ENCODE measurements at regions not wholly inside any gene's neighbourhood (a gene's known extent, or its start where the extent isn't known, plus 50 kb on each side); places are given as distances from the start of the nearest gene placed in this dataset.
"Not testable (repeated sequence)": the region's sequence is repeated elsewhere in the genome, so short reads cannot be mapped to it uniquely, and the experiment has no call there.

DNA sequence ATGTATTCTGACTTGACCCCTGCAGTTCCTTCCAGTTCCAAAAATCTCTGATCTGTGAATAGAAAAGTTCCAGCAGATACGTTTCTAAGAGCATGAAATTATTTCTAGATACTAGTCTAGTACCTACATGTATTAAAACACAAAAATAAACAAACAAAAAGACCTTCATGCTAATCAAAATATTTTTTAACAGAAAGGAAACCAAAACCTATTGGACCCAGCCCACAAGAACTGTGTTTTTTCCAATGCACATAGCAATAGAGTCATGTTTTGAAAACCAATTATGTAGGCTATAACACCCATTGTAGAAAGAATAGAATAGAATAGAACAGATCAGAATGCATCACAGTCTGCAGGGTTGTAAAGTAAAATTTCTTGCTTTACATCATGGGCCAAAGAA is 158.6 kb upstream of the TNFAIP3 start:
- DNase-seq (ENCODE audit: low read depth in 2 of 2) = no peak

DNA sequence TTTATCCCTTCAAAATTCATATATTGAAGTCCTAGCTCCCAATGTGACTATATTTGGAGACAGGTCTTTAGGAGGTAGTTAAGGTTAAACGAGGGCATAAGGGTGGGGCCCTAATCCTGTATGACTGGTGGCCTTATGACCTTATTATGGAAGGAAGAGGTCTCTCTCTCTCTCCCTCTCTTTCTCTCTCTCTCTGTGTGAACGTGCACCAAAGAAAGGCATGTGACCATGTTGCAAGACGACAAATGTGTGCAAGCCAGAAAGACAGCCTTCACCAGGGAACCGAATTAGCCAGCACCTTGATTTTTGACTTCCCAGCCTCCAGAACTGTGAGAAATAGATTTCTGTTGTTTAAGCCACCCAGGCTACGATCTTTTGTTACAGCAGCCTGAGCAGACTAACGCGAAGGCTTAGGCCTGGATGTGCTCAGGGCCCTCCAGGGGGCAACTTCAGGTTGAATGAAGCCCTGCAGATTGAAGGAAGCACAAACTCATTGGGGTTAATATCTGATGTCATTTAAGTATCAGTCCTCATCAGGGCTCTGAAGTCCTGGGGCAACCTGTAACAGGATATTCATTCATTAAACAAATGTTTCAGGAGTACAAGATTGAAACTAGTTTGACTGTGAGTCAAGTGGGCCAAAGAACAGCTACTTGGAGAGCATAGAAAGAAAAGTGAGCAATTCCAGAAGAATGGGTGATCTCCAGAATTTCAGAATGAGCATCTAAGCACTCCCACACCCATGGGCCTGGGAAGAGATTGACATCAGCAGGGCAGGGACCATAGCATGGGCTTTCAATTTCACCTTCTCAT is 157.4 kb upstream of the TNFAIP3 start:
- DNase-seq (ENCODE audit: low read depth in 2 of 2) = no peak

DNA sequence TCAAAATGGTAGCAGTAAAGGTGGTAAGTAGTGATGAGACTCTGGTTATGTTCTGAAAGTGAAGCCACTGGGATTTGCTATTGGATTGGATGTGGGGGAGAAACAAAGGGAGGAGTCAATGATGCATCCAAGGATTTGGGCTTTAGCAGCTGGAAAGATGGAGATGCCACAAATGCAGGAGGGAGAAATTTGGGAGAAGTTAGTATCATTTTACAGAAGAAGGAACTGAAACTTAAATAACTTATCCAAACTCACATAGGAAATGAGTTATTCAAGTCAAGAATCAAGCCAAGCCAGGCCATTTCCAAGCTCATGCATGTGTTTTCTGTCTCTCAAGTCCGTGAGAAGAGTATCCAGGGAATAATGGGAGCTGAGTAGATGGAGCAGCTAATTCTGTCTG is 155.1 kb upstream of the TNFAIP3 start:
- no peak for DNase-seq (ENCODE audit: low read depth in 2 of 2)

DNA sequence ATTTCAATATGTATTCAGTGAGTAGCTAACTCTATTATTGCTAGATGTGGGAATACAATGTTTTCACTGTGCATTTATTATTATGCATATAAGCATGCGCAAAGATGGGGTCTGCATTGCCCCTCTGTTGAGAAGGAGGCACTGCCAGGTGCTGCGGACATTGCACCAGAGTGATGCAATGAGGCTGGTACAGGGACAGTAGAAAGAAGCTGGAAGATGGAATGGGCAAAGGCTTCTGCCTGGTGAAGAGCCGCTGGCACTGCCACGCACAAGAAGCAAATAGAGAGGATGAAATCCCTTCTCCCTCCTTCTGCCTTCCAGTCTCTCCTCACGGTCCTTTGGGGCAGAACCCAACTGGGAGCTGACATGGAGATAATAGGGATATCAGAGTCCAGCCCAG is 154.5 kb upstream of the TNFAIP3 start:
- DNase-seq (ENCODE audit: low read depth in 2 of 2) = no peak

DNA sequence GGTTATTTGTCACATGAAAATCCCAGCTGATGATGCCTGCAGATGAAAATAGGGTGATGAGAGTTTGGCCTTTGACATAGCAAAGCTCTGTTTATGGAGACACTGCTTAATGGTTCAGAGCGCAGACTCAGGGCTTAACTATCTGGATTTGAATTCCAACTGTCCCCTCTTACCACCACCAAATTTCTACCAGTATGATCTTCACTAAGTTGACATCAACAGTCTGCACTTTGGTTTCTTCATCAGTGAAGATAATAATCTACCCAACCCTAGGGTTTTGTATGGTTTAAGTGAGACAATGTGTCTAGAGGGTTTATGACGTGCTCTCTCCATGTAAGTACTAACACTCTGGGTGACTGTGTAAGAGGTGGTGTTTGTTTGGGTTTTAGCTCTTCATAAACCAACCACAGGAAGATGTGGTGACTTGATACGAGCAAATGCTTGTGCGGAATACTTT is 151.4 kb upstream of the TNFAIP3 start:
- DNase-seq (ENCODE audit: low read depth in 2 of 2) = no peak

DNA sequence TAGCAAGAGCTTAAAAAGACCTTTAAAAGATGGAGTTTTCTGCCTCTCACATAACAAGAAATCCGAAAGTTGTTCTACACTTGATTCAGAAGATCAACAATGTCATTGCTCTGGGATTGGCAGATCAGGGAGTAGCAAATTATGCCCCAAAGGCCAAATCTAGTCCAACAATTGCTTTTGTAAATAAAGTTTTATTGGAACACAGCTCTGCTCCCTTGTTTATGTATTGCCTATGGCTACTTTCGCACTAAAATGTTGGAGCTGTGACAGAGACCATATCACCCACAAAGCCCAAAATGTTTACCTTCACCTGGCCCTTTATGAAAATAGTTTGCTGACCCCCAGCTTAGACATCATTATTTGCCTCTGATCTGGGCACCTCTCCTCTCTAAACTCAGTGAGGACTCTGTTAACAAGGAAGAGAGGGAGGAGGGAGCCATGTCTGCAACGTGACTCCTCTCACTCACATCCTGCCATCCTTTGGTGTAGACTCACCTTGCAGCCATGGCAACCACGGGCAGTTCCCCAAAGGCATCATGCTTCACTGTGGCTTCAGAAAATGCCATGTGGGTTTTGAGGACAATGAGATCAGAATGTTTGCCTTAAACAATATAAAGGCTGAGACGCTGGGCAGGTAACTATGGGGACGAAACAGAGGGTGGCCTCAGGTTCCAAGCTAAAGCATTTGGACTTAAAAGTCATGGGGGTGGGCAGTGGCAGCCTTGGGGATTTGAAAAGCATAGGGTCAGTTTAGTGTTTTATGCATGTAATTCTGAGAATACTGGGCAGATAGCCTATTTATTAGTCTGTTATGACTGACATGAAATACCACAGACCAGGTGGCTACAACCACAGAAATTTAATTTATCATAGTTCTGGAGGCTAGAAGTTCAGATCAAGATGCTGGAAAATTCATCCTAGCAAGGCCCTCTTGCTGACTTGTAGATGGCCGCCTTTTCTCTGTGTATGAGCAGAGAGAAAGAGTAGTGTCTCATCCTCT is 149.7 kb upstream of the TNFAIP3 start:
- DNase-seq (ENCODE audit: low read depth in 2 of 2) = no peak

DNA sequence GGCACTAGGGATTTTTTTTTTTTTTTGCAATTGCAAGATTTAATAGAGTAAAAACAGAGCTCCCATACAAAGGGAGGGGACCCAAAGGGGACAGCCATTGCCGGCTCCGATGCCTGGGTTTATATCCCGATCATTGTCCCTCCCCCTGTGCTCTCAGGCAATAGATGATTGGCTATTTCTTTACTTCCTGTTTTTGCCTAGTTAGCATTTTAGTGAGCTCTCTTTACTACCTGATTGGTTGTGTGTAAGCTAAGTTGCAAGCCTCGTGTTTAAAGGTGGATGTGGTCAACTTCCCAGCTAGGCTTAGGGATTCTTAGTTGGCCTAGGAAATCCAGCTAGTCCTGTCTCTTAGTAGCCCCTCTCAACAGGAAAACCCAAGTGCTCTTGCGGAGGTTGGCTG is 148.2 kb upstream of the TNFAIP3 start:
- not testable (repeated sequence) for DNase-seq (ENCODE audit: low read depth in 2 of 2)

DNA sequence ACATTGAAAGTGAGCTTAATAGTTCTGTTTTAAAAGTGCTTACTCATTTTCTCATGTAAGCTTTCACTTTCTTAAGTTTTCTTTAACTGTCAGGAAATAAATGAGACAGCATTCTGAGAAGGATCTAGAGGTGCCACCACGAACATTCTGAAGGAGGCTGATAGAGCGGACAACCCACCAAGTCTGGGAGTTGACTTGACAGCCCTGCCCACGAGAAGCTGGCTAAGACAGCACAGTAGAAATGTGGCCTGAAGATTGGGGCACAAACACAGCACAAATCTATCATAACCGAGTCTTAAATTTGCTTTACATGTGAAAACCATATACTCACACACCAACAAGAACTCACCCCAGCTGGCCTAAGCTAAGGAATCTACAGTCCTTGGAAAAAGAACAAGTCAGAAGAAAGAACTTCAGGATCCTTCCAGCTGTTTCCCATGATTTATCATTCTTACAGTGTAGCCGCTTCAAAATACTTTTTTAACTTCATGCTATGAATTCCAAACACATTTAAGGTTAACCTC is 144.2 kb upstream of the TNFAIP3 start:
- no peak for DNase-seq (ENCODE audit: low read depth in 2 of 2)

DNA sequence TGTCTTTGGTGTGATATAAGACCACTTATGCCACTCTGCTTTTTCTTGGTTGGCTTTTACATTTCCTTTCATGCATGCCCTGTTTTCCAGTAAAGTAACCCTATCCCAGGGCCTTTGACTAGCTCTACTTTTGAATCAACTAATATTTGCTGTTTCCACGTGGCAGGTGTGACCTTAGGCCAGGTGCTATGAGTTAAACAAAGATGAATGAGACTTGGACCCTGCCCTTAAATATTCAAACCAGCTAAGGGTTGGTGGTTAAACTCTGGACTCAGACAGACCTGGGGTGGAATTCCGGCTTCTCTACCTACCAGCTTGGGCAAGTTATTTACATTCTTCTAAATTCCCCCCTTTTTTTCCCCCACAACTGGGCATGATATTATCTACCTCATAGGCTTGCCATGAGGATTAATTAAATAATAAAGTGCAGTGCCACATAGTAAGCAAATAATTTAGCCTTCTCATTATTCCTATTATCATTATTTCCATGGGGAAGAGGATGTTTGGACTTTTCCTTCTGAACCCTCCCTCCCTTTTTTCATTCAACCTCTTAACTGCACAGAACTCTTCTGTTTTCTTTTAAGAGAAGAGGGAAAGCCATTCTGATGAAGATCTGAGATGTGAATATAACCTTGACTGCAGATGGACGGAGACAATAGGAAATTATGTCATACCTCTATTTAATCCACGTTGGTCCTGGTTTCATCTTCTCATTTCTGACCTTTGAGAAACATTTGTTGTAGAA is 143.6 kb upstream of the TNFAIP3 start:
- no peak for DNase-seq (ENCODE audit: low read depth in 2 of 2)

DNA sequence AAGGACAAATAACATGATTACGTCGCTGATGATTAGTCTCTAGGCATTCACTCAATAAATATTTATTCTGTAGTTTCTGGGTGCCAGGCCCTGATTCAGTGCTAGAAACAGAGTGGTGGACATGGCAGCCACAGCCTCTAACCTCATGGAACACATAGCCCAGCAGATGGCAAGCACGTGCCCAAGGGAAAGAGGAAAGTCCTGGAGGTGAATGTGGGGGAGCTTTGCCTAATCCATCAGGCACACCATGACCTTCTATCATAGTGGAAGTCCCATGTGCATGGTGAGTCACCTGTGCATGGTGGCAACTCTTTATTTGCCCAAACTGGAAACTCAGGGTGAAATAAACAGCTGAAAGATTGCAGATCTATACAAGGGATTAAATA is 143.0 kb upstream of the TNFAIP3 start:
- no peak for DNase-seq (ENCODE audit: low read depth in 2 of 2)

DNA sequence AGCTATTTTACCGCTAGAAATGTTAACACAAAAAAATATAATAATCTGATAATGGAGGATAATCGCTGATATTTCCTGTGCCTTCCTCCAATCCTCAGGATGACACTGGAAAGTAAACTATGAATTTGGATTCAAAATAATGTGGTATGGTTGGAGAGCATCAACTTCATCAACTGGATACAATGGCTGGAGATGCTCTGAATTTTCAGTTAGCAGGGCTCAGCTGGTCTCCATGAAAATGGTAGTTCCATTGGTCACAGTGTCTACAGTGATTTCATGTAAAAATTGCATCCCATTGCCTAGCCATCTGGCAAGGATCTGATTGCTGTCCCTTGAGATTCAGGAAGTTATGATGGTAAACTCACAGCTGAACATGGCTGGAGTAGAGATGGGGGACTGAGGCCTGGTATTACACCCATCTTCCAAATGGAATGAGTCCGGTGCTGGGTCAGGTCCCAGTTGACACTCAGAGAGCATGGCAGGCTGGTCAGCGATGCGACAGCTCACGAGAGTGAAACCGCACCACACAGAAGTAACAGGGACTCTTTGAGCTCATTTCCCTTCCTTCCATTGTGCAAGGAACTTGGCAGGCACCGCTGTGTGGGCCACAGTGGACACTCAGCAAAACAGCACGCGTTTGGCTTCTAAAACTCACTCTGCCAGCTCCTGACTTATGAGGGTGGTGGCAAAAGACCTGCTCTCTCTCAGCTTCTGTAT is 142.4 kb upstream of the TNFAIP3 start:
- peak in 1 of 2 donors; percentile 61 for DNase-seq (ENCODE audit: low read depth in 2 of 2)

DNA sequence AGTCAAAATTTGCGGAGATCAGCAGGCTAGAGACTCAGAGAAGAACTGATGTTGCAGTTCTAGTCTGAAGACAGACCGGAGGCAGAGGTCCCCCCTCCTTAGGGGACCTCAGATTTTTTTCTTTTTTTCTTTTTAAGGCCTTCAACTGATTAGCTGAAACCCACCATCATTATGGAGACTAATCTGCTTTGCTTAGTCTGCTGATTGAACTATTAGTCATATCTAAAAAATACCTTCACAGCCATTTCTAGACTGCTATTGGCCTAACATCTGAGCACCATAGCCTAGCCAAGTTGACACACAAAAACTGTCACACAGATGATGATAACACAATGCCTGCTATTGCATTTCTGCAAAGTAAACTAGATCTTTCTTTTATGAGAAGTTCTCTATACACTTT is 141.1 kb upstream of the TNFAIP3 start:
- DNase-seq (ENCODE audit: low read depth in 2 of 2) = no peak

DNA sequence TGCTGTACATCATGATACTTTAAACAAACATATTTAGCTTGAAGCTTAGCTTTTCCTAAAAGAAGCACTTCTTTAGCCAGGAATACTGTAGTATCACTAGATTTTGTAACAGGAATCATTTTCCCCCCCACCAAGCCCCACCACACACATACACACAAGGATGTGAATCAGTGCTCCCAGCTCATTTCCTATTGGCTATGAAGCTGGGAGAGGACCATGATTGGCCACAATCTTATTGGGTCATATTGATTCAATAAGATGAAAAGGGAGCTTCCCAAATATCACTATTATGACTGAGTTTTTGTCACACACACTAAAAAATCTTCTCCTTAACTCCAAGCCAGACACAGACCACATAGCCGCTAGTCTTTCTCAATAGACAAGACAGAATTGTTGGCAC is 140.5 kb upstream of the TNFAIP3 start:
- DNase-seq (ENCODE audit: low read depth in 2 of 2) = no peak

DNA sequence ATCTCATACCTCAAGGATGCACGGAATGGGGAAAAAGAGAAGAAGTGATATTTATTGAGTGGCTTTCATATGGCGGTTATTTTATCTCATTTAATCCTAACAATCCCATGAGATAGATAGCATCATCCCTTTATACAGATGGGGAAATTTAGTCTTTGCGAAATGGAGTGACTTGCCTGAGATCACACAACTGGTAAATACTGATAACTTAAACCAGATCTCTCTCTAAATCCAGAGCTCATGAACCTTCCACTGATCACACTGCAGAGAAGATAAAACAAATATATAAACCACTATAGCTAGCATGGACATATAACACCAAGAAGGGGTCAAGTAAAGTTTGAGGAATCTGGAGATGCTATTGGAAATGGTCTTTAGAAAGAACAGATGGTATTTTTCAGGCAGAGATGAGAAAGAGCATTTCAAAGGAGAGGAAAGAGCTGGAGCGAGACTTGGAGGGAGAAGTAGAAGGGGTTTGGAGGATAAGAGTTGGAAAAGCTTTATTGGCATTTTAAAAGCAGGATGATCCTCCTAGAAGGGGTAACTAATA is 139.8 kb upstream of the TNFAIP3 start:
- no peak for DNase-seq (ENCODE audit: low read depth in 2 of 2)

DNA sequence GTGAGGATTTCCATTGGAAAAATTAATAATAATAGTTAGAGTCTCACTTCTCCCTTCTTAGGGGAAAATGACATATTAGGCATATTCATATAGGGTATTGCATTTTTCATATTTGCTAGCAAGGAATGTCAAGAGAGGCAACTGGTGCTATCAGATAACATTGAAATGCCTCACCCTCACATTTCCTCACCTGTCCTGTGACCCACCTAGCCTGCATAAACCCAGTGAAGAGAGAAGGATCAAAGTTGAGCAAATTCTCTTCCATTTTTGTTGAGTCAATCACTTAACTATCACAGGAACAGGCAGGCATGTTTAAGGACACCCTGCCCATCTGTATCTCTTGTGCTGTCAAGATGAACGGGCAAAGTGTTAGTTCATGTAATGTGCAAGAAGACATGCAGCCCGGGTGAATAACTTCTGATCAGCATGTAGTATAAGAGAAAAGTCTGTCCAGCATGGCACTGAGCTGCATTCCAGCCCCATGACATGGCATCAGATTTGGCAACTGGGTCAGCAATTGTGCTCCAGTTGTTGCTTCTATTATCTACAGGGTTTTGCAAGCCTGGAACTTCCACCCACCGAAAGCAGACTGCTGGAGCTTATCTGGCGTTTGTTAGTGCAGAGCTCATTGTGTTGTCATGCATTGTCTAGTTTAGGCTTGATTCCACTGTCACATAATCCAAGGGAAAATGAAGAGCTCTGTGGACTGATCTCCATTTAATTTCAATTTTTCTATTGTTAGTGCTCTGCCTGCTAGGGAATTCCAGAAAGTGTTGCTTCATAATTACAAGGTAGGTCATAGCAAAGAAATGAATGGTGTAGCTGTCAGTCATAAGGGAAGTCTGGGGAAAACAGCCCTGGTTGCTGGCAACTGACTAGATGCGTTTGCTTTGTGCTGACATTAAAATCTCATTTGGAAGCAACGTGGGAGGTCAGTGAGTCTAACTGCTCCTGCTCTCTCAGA is 138.4 kb upstream of the TNFAIP3 start:
- peak; percentile 62 to 69 for DNase-seq (ENCODE audit: low read depth in 2 of 2)

DNA sequence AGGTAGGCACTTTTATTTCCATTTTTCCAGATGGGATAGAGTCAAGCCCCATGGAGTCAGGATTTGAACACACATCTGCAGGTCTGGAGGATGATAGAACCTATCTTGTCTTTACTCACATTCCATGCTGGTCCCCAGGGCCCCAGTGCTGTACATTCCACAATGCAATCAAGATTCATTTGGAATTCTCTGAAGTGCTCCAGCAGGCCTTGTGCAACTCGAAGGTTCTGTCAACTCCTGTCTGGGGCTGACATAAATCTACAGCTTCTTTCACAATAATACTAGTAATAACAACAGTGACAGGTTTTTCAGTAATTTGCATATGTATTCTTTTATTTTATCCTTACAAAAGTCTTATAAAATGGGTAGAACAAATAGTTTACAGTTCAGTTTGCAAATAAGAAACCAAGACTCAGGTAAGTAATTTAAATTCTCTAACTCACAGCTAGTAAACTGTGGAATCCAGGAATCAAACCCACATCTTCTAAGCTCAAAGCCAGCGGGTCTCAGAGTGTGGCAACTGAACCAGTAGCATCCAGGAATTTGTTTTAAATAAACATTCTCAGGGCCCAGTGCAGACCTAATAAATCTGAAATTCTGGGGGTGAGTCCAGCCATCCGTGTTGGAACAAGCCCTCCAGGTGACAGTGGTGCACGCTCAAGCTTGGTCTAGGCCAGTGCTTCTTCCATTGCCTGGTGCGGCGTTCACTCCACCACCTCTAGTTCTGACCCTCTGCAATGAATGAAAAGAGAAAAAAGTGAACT is 137.0 kb upstream of the TNFAIP3 start:
- no peak for DNase-seq (ENCODE audit: low read depth in 2 of 2)

DNA sequence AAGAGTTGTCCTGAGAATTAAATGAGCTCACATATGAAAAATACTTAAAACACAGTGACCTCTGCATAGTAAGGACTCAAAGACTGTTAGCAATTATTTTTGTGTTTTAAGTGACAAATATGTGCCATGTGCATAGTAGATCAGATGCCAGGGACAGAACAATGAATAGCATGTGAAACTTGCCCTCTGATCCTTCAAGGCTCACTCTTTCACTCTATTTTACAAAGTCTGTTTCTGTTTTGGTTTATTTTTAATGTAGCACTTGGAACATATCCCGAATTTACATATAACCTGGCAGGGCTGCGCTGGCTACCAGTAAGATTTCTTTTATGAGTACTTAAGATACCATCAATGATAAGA is 135.5 kb upstream of the TNFAIP3 start:
- peak in 1 of 2 donors; percentile 9 for DNase-seq (ENCODE audit: low read depth in 2 of 2)

DNA sequence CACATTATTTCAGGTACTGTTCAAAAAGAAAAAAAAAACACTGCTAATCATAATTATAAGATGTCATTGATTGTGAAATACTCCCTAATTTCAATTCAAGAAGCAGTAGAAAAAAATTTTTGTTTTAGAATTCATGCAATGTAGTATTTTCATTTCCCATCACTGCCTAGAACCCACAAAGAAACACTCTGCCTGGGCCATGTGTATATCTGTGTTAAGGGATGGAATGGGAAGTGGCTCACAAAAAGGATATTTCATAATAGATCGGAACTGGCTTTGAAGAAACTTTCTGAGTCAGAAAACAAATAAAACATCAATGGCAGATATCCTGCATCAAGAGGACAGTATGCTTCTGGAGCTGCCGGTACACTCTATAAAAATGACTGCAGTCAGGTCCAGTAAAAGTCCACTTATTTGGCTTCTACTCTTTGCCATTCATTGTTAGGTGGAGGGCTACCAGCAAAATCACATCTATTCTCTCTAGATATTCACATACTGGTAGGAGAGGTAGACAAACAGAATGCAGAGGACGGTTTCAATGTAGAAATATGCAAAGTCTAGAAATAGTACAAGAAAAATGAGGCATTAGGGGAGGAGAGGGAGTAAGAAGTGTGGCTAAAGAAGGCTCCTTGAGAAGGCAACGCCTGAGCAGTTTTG is 135.0 kb upstream of the TNFAIP3 start:
- DNase-seq (ENCODE audit: low read depth in 2 of 2) = peak; percentile 35 to 56

Measured in dermis microvascular lymphatic vessel endothelial cell (primary cell).